Gastroesophageal sphincter (tissue), 4 donors: ENCODE measurements at regions not wholly inside any gene's neighbourhood (a gene's known extent, or its start where the extent isn't known, plus 50 kb on each side); places are given as distances from the start of the nearest gene placed in this dataset.

Experiments
- ATAC-seq: fragments of 150-250 bp; one replicate; pipeline ENCODE4 v1.9.1; 2016; ENCODE audit warnings: mild to moderate bottlenecking, moderate library complexity
- H3K27ac ChIP-seq, 4 donors: fragments of 200-600 bp; sonication (generic) in 3 of 4; 1 replicate in 3 of 4; 2 replicates in 1 of 4; pipeline ENCODE4 v1.5.1; 2016 to 2019
- H3K27me3 ChIP-seq: fragments of 200-600 bp; sonication (generic); one replicate; pipeline ENCODE4 v1.5.1; 2019
- H3K36me3 ChIP-seq, 2 donors: fragments of 200-600 bp; sonication (generic); one replicate each; pipeline ENCODE4 v1.5.1; 2019; ENCODE audit warnings: control low read depth in 1 of 2
- H3K4me1 ChIP-seq, 3 donors: fragments of 200-600 bp; sonication (generic); 1 replicate in 2 of 3; 2 replicates in 1 of 3; pipeline ENCODE4 v1.5.1; 2016 to 2019; ENCODE audit warnings: control low read depth in 2 of 3
- H3K4me3 ChIP-seq, 2 donors: fragments of 200-600 bp; sonication (generic); one replicate each; pipeline ENCODE4 v1.5.1; 2019; ENCODE audit warnings: mild to moderate bottlenecking in 1 of 2, moderate library complexity in 1 of 2
- H3K9me3 ChIP-seq, 3 donors: fragments of 200-600 bp; sonication (generic); one replicate each; pipeline ENCODE4 v1.5.1; 2017 to 2019; ENCODE audit warnings: control low read depth in 2 of 3
- EP300 ChIP-seq: sonication (generic); formaldehyde crosslinking; IDR thresholded peaks from one replicate; pipeline ENCODE4 v1.6.1; 2017; ENCODE audit warnings: antibody characterized with exemption, mild to moderate bottlenecking
- POLR2A ChIP-seq, 2 donors: fragments of 450-650 bp; IDR thresholded peaks; one replicate each; pipeline ENCODE4 v1.6.1; 2017; ENCODE audit warnings: antibody characterized with exemption in 2 of 2, mild to moderate bottlenecking in 2 of 2, moderate library complexity in 1 of 2
- POLR2AphosphoS5 ChIP-seq: sonication (generic); formaldehyde crosslinking; IDR thresholded peaks from one replicate; pipeline ENCODE4 v1.6.1; 2017; ENCODE audit warnings: antibody characterized with exemption
- WGBS, 2 donors: methylation state at CpG; one replicate each; pipeline ENCODE4 v1.1.5; 2018; ENCODE audit warnings: low coverage in 1 of 2; 5-methylcytosine and 5-hydroxymethylcytosine counted together
- TF ChIP-seq, protein P1 (sequence below), 4 experiments: fragments of 200-600 bp in 2 of 4; fragments of 450-650 bp in 2 of 4; sonication (generic) in 1 of 4; IDR thresholded peaks; one replicate each; pipeline ENCODE4 v1.5.1; 2017 to 2019; ENCODE audit warnings: antibody characterized with exemption in 4 of 4, mild to moderate bottlenecking in 2 of 4, moderate library complexity in 2 of 4

DNA sequence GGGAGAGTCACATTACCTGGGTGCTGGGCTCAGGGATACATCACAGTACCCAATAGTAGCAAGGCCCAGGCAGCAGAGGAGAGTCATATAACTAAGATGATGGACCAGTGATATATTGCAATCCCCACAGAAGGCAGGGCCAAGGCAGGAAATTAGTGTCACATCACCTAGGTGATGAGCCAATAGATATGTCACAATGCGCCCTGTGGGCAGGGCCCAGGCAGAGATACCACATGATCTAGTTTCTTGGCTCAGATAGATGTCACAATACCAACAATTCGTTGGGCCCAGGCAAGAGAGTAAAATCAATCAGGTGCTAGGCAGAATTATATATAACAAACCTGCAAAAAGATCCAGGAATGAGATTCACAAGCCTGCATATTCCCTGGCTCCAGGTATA, 2111.5 kb downstream of the TP53TG3F start:
- WGBS, 2 donors: 48% methylated on average over 2 of the region's 2 CpGs; no CpG with 5 or more reads in 1 of the 2 donors
- peaks cover 20% of the 10 kb centered on the region for H3K27me3 ChIP-seq
- ATAC-seq: no peak
- H3K4me1 ChIP-seq: no peaks in the 10 kb centered on the region
- no peak for TF ChIP-seq EP300
- no peak for TF ChIP-seq POLR2AphosphoS5
- TF ChIP-seq, protein P1, sequence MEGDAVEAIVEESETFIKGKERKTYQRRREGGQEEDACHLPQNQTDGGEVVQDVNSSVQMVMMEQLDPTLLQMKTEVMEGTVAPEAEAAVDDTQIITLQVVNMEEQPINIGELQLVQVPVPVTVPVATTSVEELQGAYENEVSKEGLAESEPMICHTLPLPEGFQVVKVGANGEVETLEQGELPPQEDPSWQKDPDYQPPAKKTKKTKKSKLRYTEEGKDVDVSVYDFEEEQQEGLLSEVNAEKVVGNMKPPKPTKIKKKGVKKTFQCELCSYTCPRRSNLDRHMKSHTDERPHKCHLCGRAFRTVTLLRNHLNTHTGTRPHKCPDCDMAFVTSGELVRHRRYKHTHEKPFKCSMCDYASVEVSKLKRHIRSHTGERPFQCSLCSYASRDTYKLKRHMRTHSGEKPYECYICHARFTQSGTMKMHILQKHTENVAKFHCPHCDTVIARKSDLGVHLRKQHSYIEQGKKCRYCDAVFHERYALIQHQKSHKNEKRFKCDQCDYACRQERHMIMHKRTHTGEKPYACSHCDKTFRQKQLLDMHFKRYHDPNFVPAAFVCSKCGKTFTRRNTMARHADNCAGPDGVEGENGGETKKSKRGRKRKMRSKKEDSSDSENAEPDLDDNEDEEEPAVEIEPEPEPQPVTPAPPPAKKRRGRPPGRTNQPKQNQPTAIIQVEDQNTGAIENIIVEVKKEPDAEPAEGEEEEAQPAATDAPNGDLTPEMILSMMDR (IDR thresholded peaks at IDR 0.05): no peak
- TF ChIP-seq POLR2A (IDR thresholded peaks at IDR 0.05): no peak
- no peaks in the 10 kb centered on the region for H3K36me3 ChIP-seq
- H3K4me3 ChIP-seq: no peak overlapping the region
- peaks cover 0 to 24% (median 2%) of the 10 kb centered on the region in 3 donors for H3K9me3 ChIP-seq
- no peak overlapping the region for H3K27ac ChIP-seq

DNA sequence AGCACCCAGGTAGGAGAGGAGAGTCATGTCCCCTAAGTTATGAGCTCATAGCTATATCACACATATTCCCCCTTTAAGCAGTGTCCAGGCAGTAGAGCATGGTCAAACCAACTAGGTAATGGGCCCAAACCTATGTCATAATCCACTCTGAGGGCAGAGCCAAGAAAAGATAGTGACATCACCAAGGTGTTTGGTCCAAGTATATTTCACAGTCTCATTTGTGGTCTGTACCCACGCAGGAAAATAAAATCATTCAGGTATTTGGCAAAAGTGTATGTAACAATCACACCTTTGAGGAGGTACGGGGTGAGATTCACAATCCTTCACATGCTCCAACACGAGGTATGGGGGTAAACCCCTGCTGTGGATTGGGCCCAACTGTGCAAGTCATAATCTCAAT, 2112.8 kb downstream of the TP53TG3F start:
- Histone ChIP-seq H3K27me3 (peaks cover 20% of the 10 kb centered on the region), H3K36me3 (no peaks in the 10 kb centered on the region), H3K27ac (no peak overlapping the region), H3K4me1 (no peaks in the 10 kb centered on the region), H3K4me3 (no peak overlapping the region), H3K9me3 (peaks cover 0 to 24% (median 2%) of the 10 kb centered on the region in 3 donors)
- ATAC-seq: no peak
- TF ChIP-seq POLR2A (IDR thresholded peaks at IDR 0.05) (no peak), POLR2AphosphoS5 (no peak), EP300 (no peak)
- TF ChIP-seq, protein P1 (IDR thresholded peaks at IDR 0.05): no peak
- WGBS, 2 donors: 13 to 14% methylated on average over 1 of the region's 3 CpGs

DNA sequence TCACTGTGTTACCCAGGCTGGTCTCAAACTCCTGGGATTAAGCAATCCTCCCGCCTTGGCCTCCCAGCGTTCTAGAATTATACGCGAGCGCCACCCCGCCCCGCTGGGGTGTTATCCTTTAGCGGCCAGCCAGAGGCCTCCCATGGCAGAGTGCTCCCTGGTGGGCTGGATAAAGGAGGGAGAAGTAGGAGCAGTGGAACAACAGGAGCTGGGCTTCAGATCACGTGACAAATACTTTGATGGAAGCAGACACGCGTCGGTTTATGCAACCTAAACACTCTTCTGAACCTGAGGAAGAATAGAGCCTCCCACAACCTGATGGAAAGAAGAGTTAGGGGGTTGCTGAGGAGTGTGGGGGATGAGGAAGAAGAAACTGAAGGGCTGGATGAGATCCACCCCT, 2114.0 kb downstream of the TP53TG3F start:
- Histone ChIP-seq H3K4me3 (no peak overlapping the region), H3K27me3 (peaks cover 20% of the 10 kb centered on the region), H3K4me1 (no peaks in the 10 kb centered on the region), H3K9me3 (peaks cover 0 to 28% (median 2%) of the 10 kb centered on the region in 3 donors), H3K36me3 (no peaks in the 10 kb centered on the region), H3K27ac (no peak overlapping the region)
- ATAC-seq: no peak
- WGBS, 2 donors: 52 to 70% methylated on average over 3 to 5 of the region's 12 CpGs
- TF ChIP-seq, protein P1 (IDR thresholded peaks at IDR 0.05): no peak
- no peak for TF ChIP-seq POLR2A (IDR thresholded peaks at IDR 0.05)
- TF ChIP-seq POLR2AphosphoS5: no peak

DNA sequence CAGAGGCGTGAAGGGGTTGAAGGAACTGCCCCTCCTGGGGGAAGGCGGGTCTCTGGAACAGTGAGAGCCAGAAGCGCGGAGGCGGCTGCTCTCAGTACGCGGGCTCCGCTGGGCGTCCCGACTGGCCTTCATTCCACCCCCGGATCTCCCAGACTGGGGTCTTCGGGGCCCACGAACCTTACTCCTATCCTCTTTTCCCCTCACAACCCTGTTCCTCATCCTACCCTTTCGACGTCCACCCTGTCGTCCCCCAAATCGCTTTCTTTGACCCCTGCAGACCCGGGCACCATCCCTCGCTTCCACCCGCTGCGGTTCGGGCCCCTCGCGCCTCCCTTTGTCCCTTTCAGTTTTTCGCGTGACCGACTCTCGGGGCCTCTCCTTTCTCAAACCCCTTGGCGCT, 2114.6 kb downstream of the TP53TG3F start:
- peaks cover 20% of the 10 kb centered on the region for H3K27me3 ChIP-seq
- H3K27ac ChIP-seq: no peak overlapping the region
- peaks cover 0 to 34% (median 2%) of the 10 kb centered on the region in 3 donors for H3K9me3 ChIP-seq
- no peak overlapping the region for H3K4me3 ChIP-seq
- H3K36me3 ChIP-seq: no peaks in the 10 kb centered on the region
- 50% methylated on average over 20 to 27 of the region's 29 CpGs for WGBS, 2 donors
- no peak for ATAC-seq
- H3K4me1 ChIP-seq: no peaks in the 10 kb centered on the region
- TF ChIP-seq EP300 (no peak), POLR2AphosphoS5 (no peak), POLR2A (IDR thresholded peaks at IDR 0.05) (no peak)
- TF ChIP-seq, protein P1 (IDR thresholded peaks at IDR 0.05): no peak
